ENCODE measurements at regions not wholly inside any gene's neighbourhood (a gene's known extent, or its start where the extent isn't known, plus 50 kb on each side); places are given as distances from the start of the nearest gene placed in this dataset.

- DNase-seq: no peak
- H3K27ac Mint-ChIP-seq: no peak overlapping the region
- ChIA-PET POLR2A (no interaction called here), CTCF (no interaction called here)
- H3K27me3 Mint-ChIP-seq: peaks cover 10% of the 10 kb centered on the region
- peaks cover 14% of the 10 kb centered on the region for H3K9me3 Mint-ChIP-seq
- no peaks in the 10 kb centered on the region for H3K4me1 Mint-ChIP-seq
- H3K36me3 Mint-ChIP-seq (ENCODE audit: low read depth): no peaks in the 10 kb centered on the region
- H3K4me3 Mint-ChIP-seq: no peak overlapping the region
Measured at GRCh38 chr1:181257117-181257516, 168.6 kb downstream of the IER5 start.

GRCh38 chr1:181259026-181259745 lies 170.7 kb downstream of the IER5 start:
- no peak overlapping the region for H3K4me3 Mint-ChIP-seq
- ChIA-PET POLR2A (no interaction called here), CTCF (no interaction called here)
- H3K36me3 Mint-ChIP-seq (ENCODE audit: low read depth): no peaks in the 10 kb centered on the region
- H3K27ac Mint-ChIP-seq: no peak overlapping the region
- no peaks in the 10 kb centered on the region for H3K4me1 Mint-ChIP-seq
- peaks cover 11% of the 10 kb centered on the region for H3K9me3 Mint-ChIP-seq
- DNase-seq: no peak
- peaks cover 8% of the 10 kb centered on the region for H3K27me3 Mint-ChIP-seq

- ChIA-PET POLR2A (no interaction called here), CTCF (no interaction called here)
- H3K27me3 Mint-ChIP-seq: peaks cover 8% of the 10 kb centered on the region
- no peaks in the 10 kb centered on the region for H3K36me3 Mint-ChIP-seq (ENCODE audit: low read depth)
- no peak overlapping the region for H3K4me3 Mint-ChIP-seq
- peaks cover 4% of the 10 kb centered on the region for H3K9me3 Mint-ChIP-seq
- no peak overlapping the region for H3K27ac Mint-ChIP-seq
- H3K4me1 Mint-ChIP-seq: no peaks in the 10 kb centered on the region
- no peak for DNase-seq
Measured at GRCh38 chr1:181260271-181260670, 171.8 kb downstream of the IER5 start.

- Mint-ChIP-seq H3K27ac (no peak overlapping the region), H3K36me3 (ENCODE audit: low read depth) (no peaks in the 10 kb centered on the region), H3K9me3 (no peaks in the 10 kb centered on the region), H3K4me3 (no peak overlapping the region), H3K4me1 (no peaks in the 10 kb centered on the region), H3K27me3 (peaks cover 8% of the 10 kb centered on the region)
- ChIA-PET POLR2A (no interaction called here), CTCF (no interaction called here)
- no peak for DNase-seq
Measured at GRCh38 chr1:181260994-181261393, 172.5 kb downstream of the IER5 start.

- H3K4me3 Mint-ChIP-seq: no peak overlapping the region
- no peaks in the 10 kb centered on the region for H3K4me1 Mint-ChIP-seq
- DNase-seq: no peak
- H3K27ac Mint-ChIP-seq: no peak overlapping the region
- no peaks in the 10 kb centered on the region for H3K9me3 Mint-ChIP-seq
- H3K36me3 Mint-ChIP-seq (ENCODE audit: low read depth): no peaks in the 10 kb centered on the region
- peaks cover 8% of the 10 kb centered on the region for H3K27me3 Mint-ChIP-seq
- ChIA-PET POLR2A (no interaction called here), CTCF (no interaction called here)
Measured at GRCh38 chr1:181262069-181262468, 173.6 kb downstream of the IER5 start.

GRCh38 chr1:181263444-181263843 lies 174.9 kb downstream of the IER5 start:
- Mint-ChIP-seq H3K27me3 (peaks cover 17% of the 10 kb centered on the region), H3K4me3 (no peak overlapping the region), H3K9me3 (no peaks in the 10 kb centered on the region), H3K4me1 (no peaks in the 10 kb centered on the region), H3K27ac (no peak overlapping the region), H3K36me3 (ENCODE audit: low read depth) (no peaks in the 10 kb centered on the region)
- POLR2A ChIA-PET: no interaction called here
- DNase-seq: no peak
- CTCF ChIA-PET: no interaction called here

GRCh38 chr1:181264821-181265220 lies 176.3 kb downstream of the IER5 start:
- Mint-ChIP-seq H3K4me1 (no peaks in the 10 kb centered on the region), H3K27ac (no peak overlapping the region), H3K9me3 (no peaks in the 10 kb centered on the region), H3K27me3 (peaks cover 22% of the 10 kb centered on the region), H3K4me3 (no peak overlapping the region), H3K36me3 (ENCODE audit: low read depth) (no peaks in the 10 kb centered on the region)
- no peak for DNase-seq
- POLR2A ChIA-PET: no interaction called here
- CTCF ChIA-PET: interaction anchor here (1.7 kb wide), 1 partner anchor 24 kb away, joined by 3 read pairs; no protein-coding TSS in a partner anchor

GRCh38 chr1:181284978-181285377 lies 196.5 kb downstream of the IER5 start:
- peaks cover 23% of the 10 kb centered on the region for H3K27me3 Mint-ChIP-seq
- no peak overlapping the region for H3K27ac Mint-ChIP-seq
- DNase-seq: no peak
- H3K4me3 Mint-ChIP-seq: no peak overlapping the region
- H3K36me3 Mint-ChIP-seq (ENCODE audit: low read depth): no peaks in the 10 kb centered on the region
- ChIA-PET CTCF (no interaction called here), POLR2A (no interaction called here)
- H3K4me1 Mint-ChIP-seq: no peaks in the 10 kb centered on the region
- H3K9me3 Mint-ChIP-seq: peaks cover 14% of the 10 kb centered on the region

- Mint-ChIP-seq H3K4me3 (no peak overlapping the region), H3K27ac (no peak overlapping the region), H3K4me1 (no peaks in the 10 kb centered on the region), H3K27me3 (peaks cover 9% of the 10 kb centered on the region), H3K9me3 (no peaks in the 10 kb centered on the region), H3K36me3 (ENCODE audit: low read depth) (no peaks in the 10 kb centered on the region)
- ChIA-PET POLR2A (no interaction called here), CTCF (no interaction called here)
- no peak for DNase-seq
Measured at GRCh38 chr1:181295217-181295616, 188.1 kb upstream of the CACNA1E start.

- Mint-ChIP-seq H3K9me3 (no peaks in the 10 kb centered on the region), H3K4me3 (no peak overlapping the region), H3K27me3 (peaks cover 5% of the 10 kb centered on the region), H3K36me3 (ENCODE audit: low read depth) (no peaks in the 10 kb centered on the region), H3K27ac (no peak overlapping the region), H3K4me1 (no peaks in the 10 kb centered on the region)
- ChIA-PET CTCF (interaction anchor here (0.5 to 1.3 kb wide), 2 partner anchors 17 to 31 kb away, joined by 3 to 5 read pairs; no protein-coding TSS in a partner anchor), POLR2A (no interaction called here)
- DNase-seq: no peak
Measured at GRCh38 chr1:181296180-181296579, 187.1 kb upstream of the CACNA1E start.

GRCh38 chr1:181308098-181308497 lies 175.2 kb upstream of the CACNA1E start:
- Mint-ChIP-seq H3K27me3 (peaks cover 15% of the 10 kb centered on the region), H3K4me1 (no peaks in the 10 kb centered on the region), H3K9me3 (no peaks in the 10 kb centered on the region), H3K4me3 (no peak overlapping the region), H3K36me3 (ENCODE audit: low read depth) (no peaks in the 10 kb centered on the region), H3K27ac (no peak overlapping the region)
- no peak for DNase-seq
- POLR2A ChIA-PET: no interaction called here
- CTCF ChIA-PET: interaction anchor here (0.7 kb wide), 1 partner anchor 8 kb away, joined by 3 read pairs; no protein-coding TSS in a partner anchor

GRCh38 chr1:181310560-181310959 lies 172.8 kb upstream of the CACNA1E start:
- DNase-seq: no peak
- POLR2A ChIA-PET: no interaction called here
- no peak overlapping the region for H3K4me3 Mint-ChIP-seq
- peaks cover 22% of the 10 kb centered on the region for H3K27me3 Mint-ChIP-seq
- no peak overlapping the region for H3K27ac Mint-ChIP-seq
- no peaks in the 10 kb centered on the region for H3K36me3 Mint-ChIP-seq (ENCODE audit: low read depth)
- CTCF ChIA-PET: interaction anchor here (0.7 kb wide), 1 partner anchor 190 kb away, joined by 4 read pairs; no protein-coding TSS in a partner anchor
- H3K9me3 Mint-ChIP-seq: no peaks in the 10 kb centered on the region
- H3K4me1 Mint-ChIP-seq: peaks cover 12% of the 10 kb centered on the region

- no peak for DNase-seq
- POLR2A ChIA-PET: no interaction called here
- Mint-ChIP-seq H3K36me3 (ENCODE audit: low read depth) (no peaks in the 10 kb centered on the region), H3K9me3 (no peaks in the 10 kb centered on the region), H3K4me1 (peaks cover 18% of the 10 kb centered on the region), H3K27me3 (peaks cover 43% of the 10 kb centered on the region), H3K4me3 (no peak overlapping the region), H3K27ac (no peak overlapping the region)
- CTCF ChIA-PET: interaction anchor here (0.7 to 1.6 kb wide), 2 partner anchors 16 to 76 kb away, joined by 3 read pairs; no protein-coding TSS in a partner anchor
Measured at GRCh38 chr1:181312946-181313345, 170.4 kb upstream of the CACNA1E start.

- Mint-ChIP-seq H3K36me3 (ENCODE audit: low read depth) (no peaks in the 10 kb centered on the region), H3K4me3 (no peak overlapping the region), H3K27ac (no peak overlapping the region), H3K9me3 (no peaks in the 10 kb centered on the region), H3K4me1 (peaks cover 22% of the 10 kb centered on the region), H3K27me3 (peaks cover 48% of the 10 kb centered on the region)
- POLR2A ChIA-PET: no interaction called here
- no peak for DNase-seq
- CTCF ChIA-PET: interaction anchor here (0.7 to 1.6 kb wide), 3 partner anchors 17 to 876 kb away, joined by 3 read pairs; no protein-coding TSS in a partner anchor
Measured at GRCh38 chr1:181313466-181313865, 169.9 kb upstream of the CACNA1E start.
